ENCODE measurements at regions not wholly inside any gene's neighbourhood (a gene's known extent, or its start where the extent isn't known, plus 50 kb on each side); places are given as distances from the start of the nearest gene placed in this dataset.

GRCh38 chr4:175271010-175271630, 353.0 kb downstream of the ADAM29 start:
- TF ChIP-seq CTCF (conservative IDR thresholded peaks at IDR 0.05 in 1 of 2, IDR thresholded peaks at IDR 0.05 in 1 of 2; ENCODE audit: extremely low read depth in 1 of 2, insufficient read depth in 1 of 2, low read depth in 1 of 2, low read length in 2 of 2) (no peak), EZH2 (IDR thresholded peaks at IDR 0.05; ENCODE audit: borderline replicate concordance, low read length) (no peak)
